NCI-H2227 (cell line): ENCODE measurements at regions not wholly inside any gene's neighbourhood (a gene's known extent, or its start where the extent isn't known, plus 50 kb on each side); places are given as distances from the start of the nearest gene placed in this dataset.
"Not testable (repeated sequence)": the region's sequence is repeated elsewhere in the genome, so short reads cannot be mapped to it uniquely, and the experiment has no call there.

Experiments
- DNase-seq: peaks from one replicate; lab custom pipeline; 2025; ENCODE audit not compliant: unreplicated experiment; lab: John Stamatoyannopoulos, UW

- not testable (repeated sequence) for DNase-seq
These were observed 54.0 kb upstream of the WWC2 start for GRCh38 chr4:183044924-183045640.

- no peak for DNase-seq
These were observed 60.6 kb upstream of the WWC2 start for GRCh38 chr4:183038436-183038835.

GRCh38 chr4:183035726-183036415, 63.2 kb upstream of the WWC2 start:
- no peak for DNase-seq

GRCh38 chr4:183035256-183035655, 63.8 kb upstream of the WWC2 start:
- DNase-seq, result no peak

GRCh38 chr4:183030823-183031222, 68.2 kb upstream of the WWC2 start:
- no peak for DNase-seq

GRCh38 chr4:183030309-183030708, 68.7 kb upstream of the WWC2 start:
- no peak for DNase-seq

- DNase-seq, result no peak
These were observed 69.7 kb upstream of the WWC2 start for GRCh38 chr4:183029365-183029764.

GRCh38 chr4:183026701-183027100, 72.4 kb upstream of the WWC2 start:
- DNase-seq, result no peak

- DNase-seq, result no peak
These were observed 76.4 kb upstream of the WWC2 start for GRCh38 chr4:183022617-183023016.

GRCh38 chr4:183017962-183018361, 81.1 kb upstream of the WWC2 start:
- DNase-seq, result no peak

- DNase-seq, result no peak
These were observed 84.5 kb upstream of the WWC2 start for GRCh38 chr4:183014361-183015084.

- DNase-seq, result peak; percentile 1
These were observed 85.4 kb upstream of the WWC2 start for GRCh38 chr4:183013730-183014002.

GRCh38 chr4:183012879-183013729, 86.0 kb upstream of the WWC2 start:
- peak; percentile 27 for DNase-seq

GRCh38 chr4:183011213-183011907, 87.7 kb upstream of the WWC2 start:
- DNase-seq, result no peak

- DNase-seq, result no peak
These were observed 90.6 kb upstream of the WWC2 start for GRCh38 chr4:183008492-183008891.

- not testable (repeated sequence) for DNase-seq
These were observed 87.2 kb upstream of the DCTD start for GRCh38 chr4:183004370-183004769.

GRCh38 chr4:182994171-182994570, 77.0 kb upstream of the DCTD start:
- DNase-seq, result no peak

GRCh38 chr4:182978152-182978827, 61.1 kb upstream of the DCTD start:
- DNase-seq, result no peak

GRCh38 chr4:182975806-182976205, 58.6 kb upstream of the DCTD start:
- DNase-seq, result no peak

GRCh38 chr4:182973941-182974340, 56.8 kb upstream of the DCTD start:
- DNase-seq, result no peak
